Esophagus squamous epithelium (tissue), 5 donors: ENCODE measurements at regions not wholly inside any gene's neighbourhood (a gene's known extent, or its start where the extent isn't known, plus 50 kb on each side); places are given as distances from the start of the nearest gene placed in this dataset.

Experiments used
- DNase-seq: peaks from one replicate; lab custom pipeline; 2025; lab: John Stamatoyannopoulos, UW
- H3K27ac ChIP-seq, 4 donors: fragments of 200-600 bp; sonication (generic); one replicate each; pipeline ENCODE4 v1.5.1; 2016 to 2019; ENCODE audit warnings: mild to moderate bottlenecking in 1 of 4
- H3K27me3 ChIP-seq, 4 donors: fragments of 200-600 bp; sonication (generic); 1 replicate in 3 of 4; 2 replicates in 1 of 4; pipeline versions ENCODE4 v1.5.1 to v1.6.0; 2017 to 2021; ENCODE audit warnings: antibody characterized with exemption in 1 of 4
- H3K36me3 ChIP-seq, 3 donors: fragments of 200-600 bp; sonication (generic); one replicate each; pipeline ENCODE4 v1.5.1; 2016 to 2019
- H3K4me1 ChIP-seq, 3 donors: fragments of 200-600 bp; sonication (generic); one replicate each; pipeline ENCODE4 v1.5.1; 2017 to 2019
- H3K4me3 ChIP-seq, 4 donors: fragments of 200-600 bp; sonication (generic); 1 replicate in 3 of 4; 2 replicates in 1 of 4; pipeline ENCODE4 v1.5.1; 2016 to 2019; ENCODE audit warnings: mild to moderate bottlenecking in 2 of 4, moderate library complexity in 1 of 4
- H3K9me3 ChIP-seq, 3 donors: fragments of 200-600 bp; sonication (generic); one replicate each; pipeline ENCODE4 v1.5.1; 2016 to 2019
- POLR2A ChIP-seq, 4 donors: fragments of 450-650 bp; IDR thresholded peaks; one replicate each; pipeline ENCODE4 v1.6.1; 2017; ENCODE audit warnings: antibody characterized with exemption in 4 of 4, mild to moderate bottlenecking in 4 of 4, moderate library complexity in 3 of 4
- WGBS, 2 donors: methylation state at CpG; one replicate each; pipeline ENCODE4 v1.1.5; 2018; 5-methylcytosine and 5-hydroxymethylcytosine counted together
- intact Hi-C: fragments of 100-400 bp; cut with DNase I; formaldehyde crosslinking; loops from one replicate; pipeline ENCODE4 v1.15.0; 2022
- TF ChIP-seq, protein P1 (sequence below), 6 experiments: fragments of 450-650 bp in 4 of 6; fragments of 200-600 bp in 2 of 6; sonication (generic) in 2 of 6; IDR thresholded peaks; one replicate each; pipeline ENCODE4 v1.5.1; 2016 to 2019; ENCODE audit warnings: antibody characterized with exemption in 6 of 6, mild to moderate bottlenecking in 4 of 6, moderate library complexity in 4 of 6
- donor health status: DM: yes; HTN: yes; CAD: no.

DNA sequence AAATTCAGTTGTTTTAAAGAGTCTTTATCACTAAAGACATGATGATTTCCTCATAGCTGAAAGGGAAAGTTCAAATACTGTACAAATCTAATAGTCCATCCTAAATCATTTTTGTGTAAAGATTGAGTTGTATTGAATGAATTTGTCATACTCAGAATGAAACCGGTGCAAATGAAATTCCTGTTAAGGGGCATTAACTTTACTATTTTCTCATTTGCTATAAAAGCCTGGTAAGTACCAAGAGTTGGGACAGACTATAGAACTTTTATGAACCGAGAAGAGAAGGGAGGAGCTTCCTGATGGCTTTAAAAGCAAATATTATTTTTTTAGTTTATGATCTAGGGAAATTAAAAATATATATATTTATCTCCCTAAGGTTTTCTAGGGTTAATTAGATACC is 260.0 kb upstream of the AKR1E2 start:
- Histone ChIP-seq H3K9me3 (no peaks in the 10 kb centered on the region), H3K27ac (no peak overlapping the region), H3K4me1 (no peaks in the 10 kb centered on the region), H3K36me3 (no peaks in the 10 kb centered on the region), H3K4me3 (no peak overlapping the region), H3K27me3 (no peaks in the 10 kb centered on the region)
- intact Hi-C loops, result no loop called here
- WGBS, 2 donors, result 56 to 64% methylated on average over 2 of the region's 2 CpGs
- DNase-seq, result no peak
- TF ChIP-seq POLR2A (IDR thresholded peaks at IDR 0.05), result no peak
- TF ChIP-seq, protein P1, sequence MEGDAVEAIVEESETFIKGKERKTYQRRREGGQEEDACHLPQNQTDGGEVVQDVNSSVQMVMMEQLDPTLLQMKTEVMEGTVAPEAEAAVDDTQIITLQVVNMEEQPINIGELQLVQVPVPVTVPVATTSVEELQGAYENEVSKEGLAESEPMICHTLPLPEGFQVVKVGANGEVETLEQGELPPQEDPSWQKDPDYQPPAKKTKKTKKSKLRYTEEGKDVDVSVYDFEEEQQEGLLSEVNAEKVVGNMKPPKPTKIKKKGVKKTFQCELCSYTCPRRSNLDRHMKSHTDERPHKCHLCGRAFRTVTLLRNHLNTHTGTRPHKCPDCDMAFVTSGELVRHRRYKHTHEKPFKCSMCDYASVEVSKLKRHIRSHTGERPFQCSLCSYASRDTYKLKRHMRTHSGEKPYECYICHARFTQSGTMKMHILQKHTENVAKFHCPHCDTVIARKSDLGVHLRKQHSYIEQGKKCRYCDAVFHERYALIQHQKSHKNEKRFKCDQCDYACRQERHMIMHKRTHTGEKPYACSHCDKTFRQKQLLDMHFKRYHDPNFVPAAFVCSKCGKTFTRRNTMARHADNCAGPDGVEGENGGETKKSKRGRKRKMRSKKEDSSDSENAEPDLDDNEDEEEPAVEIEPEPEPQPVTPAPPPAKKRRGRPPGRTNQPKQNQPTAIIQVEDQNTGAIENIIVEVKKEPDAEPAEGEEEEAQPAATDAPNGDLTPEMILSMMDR (IDR thresholded peaks at IDR 0.05), result no peak

DNA sequence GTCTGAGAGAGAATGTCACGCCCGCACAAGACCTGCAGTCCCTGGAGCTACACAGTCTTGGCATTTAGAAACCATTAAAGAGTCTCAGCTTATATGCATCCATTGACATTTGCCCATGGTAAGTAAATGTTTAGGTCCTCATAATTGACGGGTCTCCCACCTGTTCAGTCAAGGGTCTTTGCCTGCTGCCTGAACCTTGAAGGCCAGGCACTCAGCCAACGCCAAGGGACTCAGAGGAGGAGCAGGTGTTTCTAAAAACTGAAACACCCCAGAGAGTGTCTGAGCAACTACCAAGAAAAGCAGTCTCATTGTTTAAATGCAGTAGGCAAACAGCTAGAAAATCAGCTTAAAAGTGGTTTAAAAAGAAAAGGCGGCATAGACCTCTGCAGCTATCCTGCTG is 264.7 kb upstream of the AKR1E2 start:
- H3K27ac ChIP-seq, result no peak overlapping the region
- no peaks in the 10 kb centered on the region for H3K9me3 ChIP-seq
- DNase-seq, result no peak
- intact Hi-C loops, result no loop called here
- 90 to 92% methylated on average over 3 to 5 of the region's 5 CpGs for WGBS, 2 donors
- H3K27me3 ChIP-seq, result no peaks in the 10 kb centered on the region
- TF ChIP-seq, protein P1 (IDR thresholded peaks at IDR 0.05), result no peak
- TF ChIP-seq POLR2A (IDR thresholded peaks at IDR 0.05), result no peak
- no peaks in the 10 kb centered on the region for H3K36me3 ChIP-seq
- no peaks in the 10 kb centered on the region for H3K4me1 ChIP-seq
- H3K4me3 ChIP-seq, result no peak overlapping the region

DNA sequence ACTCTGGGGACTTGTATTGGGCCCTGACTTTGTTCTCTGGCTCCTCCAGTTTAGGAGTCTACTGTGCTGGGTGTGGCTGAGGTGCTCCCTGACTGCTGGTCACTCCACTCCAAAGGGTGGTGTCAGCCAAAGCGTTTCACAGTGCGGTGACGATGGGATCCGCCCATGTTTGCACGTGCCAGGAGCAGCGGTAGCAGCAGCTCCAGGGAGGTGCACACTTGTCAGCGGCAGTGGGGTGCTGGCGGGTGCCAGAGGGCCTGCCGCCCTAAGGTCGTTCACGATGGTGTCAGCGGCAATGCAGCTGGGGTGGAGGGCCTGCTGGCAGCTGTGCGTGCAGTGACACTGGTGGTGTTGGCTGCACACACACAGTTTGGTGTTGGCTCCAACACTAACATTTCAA is 268.5 kb upstream of the AKR1E2 start:
- Histone ChIP-seq H3K4me1 (no peaks in the 10 kb centered on the region), H3K4me3 (no peak overlapping the region), H3K27me3 (no peaks in the 10 kb centered on the region), H3K9me3 (no peaks in the 10 kb centered on the region), H3K36me3 (no peaks in the 10 kb centered on the region), H3K27ac (no peak overlapping the region)
- WGBS, 2 donors, result 92 to 95% methylated on average over 3 to 7 of the region's 13 CpGs
- no peak for TF ChIP-seq POLR2A (IDR thresholded peaks at IDR 0.05)
- TF ChIP-seq, protein P1 (IDR thresholded peaks at IDR 0.05), result no peak
- intact Hi-C loops, result no loop called here
- no peak for DNase-seq

DNA sequence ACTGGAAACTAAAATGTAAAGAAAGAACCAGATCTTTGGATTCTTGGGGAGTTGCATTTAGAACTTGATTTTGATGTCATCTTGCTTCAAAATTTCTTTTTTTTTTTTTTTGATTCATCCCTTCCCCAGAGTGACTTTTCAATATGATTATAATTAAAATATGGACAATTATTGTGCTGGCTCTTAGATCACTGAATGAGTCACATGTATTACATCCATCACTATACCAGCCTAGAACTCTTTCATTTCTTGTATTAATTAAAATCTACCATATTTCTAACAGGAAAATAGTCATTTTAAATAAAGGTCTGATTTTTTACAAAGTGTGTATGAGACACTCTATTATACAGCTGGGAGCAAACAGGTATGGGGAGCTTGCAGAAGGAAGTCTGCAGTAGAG is 269.5 kb upstream of the AKR1E2 start:
- intact Hi-C loops, result no loop called here
- H3K27ac ChIP-seq, result no peak overlapping the region
- H3K27me3 ChIP-seq, result no peaks in the 10 kb centered on the region
- DNase-seq, result no peak
- no peak for TF ChIP-seq POLR2A (IDR thresholded peaks at IDR 0.05)
- TF ChIP-seq, protein P1 (IDR thresholded peaks at IDR 0.05), result no peak
- no peaks in the 10 kb centered on the region for H3K9me3 ChIP-seq
- no peak overlapping the region for H3K4me3 ChIP-seq
- H3K36me3 ChIP-seq, result no peaks in the 10 kb centered on the region
- no peaks in the 10 kb centered on the region for H3K4me1 ChIP-seq

DNA sequence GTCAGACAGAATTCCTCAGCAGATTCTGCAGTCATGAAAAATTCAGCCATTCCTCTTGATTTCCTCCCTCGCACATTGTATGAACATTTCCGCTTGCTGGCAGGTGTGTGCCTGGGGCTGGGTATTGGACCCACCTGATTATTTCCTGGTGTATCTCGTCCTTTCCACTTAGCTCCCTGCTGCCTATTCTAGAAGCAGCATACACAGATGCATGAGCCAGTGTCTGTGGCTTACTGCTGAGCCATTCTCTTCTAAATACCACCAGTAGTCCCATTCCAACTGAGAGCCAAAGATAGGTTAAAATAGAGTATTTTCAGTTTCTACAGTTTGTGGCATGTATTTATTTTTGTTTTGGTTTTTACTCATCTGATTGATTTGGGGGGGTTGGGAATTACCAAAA is 270.1 kb upstream of the AKR1E2 start:
- Histone ChIP-seq H3K36me3 (no peaks in the 10 kb centered on the region), H3K27me3 (no peaks in the 10 kb centered on the region), H3K9me3 (no peaks in the 10 kb centered on the region), H3K4me1 (no peaks in the 10 kb centered on the region), H3K27ac (no peak overlapping the region), H3K4me3 (no peak overlapping the region)
- no peak for TF ChIP-seq POLR2A (IDR thresholded peaks at IDR 0.05)
- TF ChIP-seq, protein P1 (IDR thresholded peaks at IDR 0.05), result no peak
- no peak for DNase-seq
- WGBS, 2 donors, result 75 to 78% methylated on average over 3 of the region's 3 CpGs
- intact Hi-C loops, result no loop called here
